Parathyroid adenoma (tissue), 2 donors: ENCODE measurements at regions not wholly inside any gene's neighbourhood (a gene's known extent, or its start where the extent isn't known, plus 50 kb on each side); places are given as distances from the start of the nearest gene placed in this dataset.

Experiments used
- H2AFZ ChIP-seq: fragments of 300-600 bp; sonication (generic); one replicate; pipeline ENCODE4 v1.7.0; 2017; ENCODE audit warnings: antibody characterized with exemption, mild to moderate bottlenecking
- H3K27ac ChIP-seq: fragments of 300-600 bp; sonication (generic); one replicate; pipeline ENCODE4 v1.7.0; 2017
- H3K27me3 ChIP-seq: fragments of 300-600 bp; sonication (generic); one replicate; pipeline ENCODE4 v1.7.0; 2017; ENCODE audit warnings: low read length; ENCODE audit not compliant: control insufficient read depth, insufficient read depth
- H3K36me3 ChIP-seq: fragments of 300-600 bp; sonication (generic); one replicate; pipeline ENCODE4 v1.7.0; 2017; ENCODE audit warnings: low read length; ENCODE audit not compliant: control insufficient read depth, insufficient read depth
- H3K4me1 ChIP-seq: fragments of 300-600 bp; sonication (generic); one replicate; pipeline ENCODE4 v1.7.0; 2017; ENCODE audit warnings: control low read depth
- H3K4me2 ChIP-seq: fragments of 300-600 bp; sonication (generic); one replicate; pipeline ENCODE4 v1.7.0; 2017; ENCODE audit warnings: low read length
- H3K4me3 ChIP-seq: fragments of 300-600 bp; sonication (generic); one replicate; pipeline ENCODE4 v1.7.0; 2017; ENCODE audit warnings: low read depth, low read length
- H3K79me2 ChIP-seq: fragments of 300-600 bp; sonication (generic); one replicate; pipeline ENCODE4 v1.7.0; 2017; ENCODE audit warnings: control low read depth
- H3K9ac ChIP-seq: fragments of 300-600 bp; sonication (generic); one replicate; pipeline ENCODE4 v1.7.0; 2017; ENCODE audit warnings: mild to moderate bottlenecking
- H3K9me3 ChIP-seq: fragments of 300-600 bp; sonication (generic); one replicate; pipeline ENCODE4 v1.7.0; 2017; ENCODE audit warnings: low read length; ENCODE audit not compliant: control insufficient read depth
- CTCF ChIP-seq: fragments of 300-600 bp; sonication (generic); IDR thresholded peaks from one replicate; pipeline ENCODE4 v1.7.0; 2017; ENCODE audit warnings: antibody characterized with exemption, mild to moderate bottlenecking
- donor health status: primary hyperparathyroidism.

GRCh38 chr3:150309557-150309956, 98.5 kb upstream of the TSC22D2 start:
- Histone ChIP-seq H3K36me3 (no peaks in the 10 kb centered on the region), H3K9ac (no peak overlapping the region), H3K4me2 (no peak overlapping the region), H3K9me3 (no peaks in the 10 kb centered on the region), H3K4me1 (no peaks in the 10 kb centered on the region), H3K27ac (no peak overlapping the region), H3K79me2 (no peaks in the 10 kb centered on the region), H3K27me3 (no peaks in the 10 kb centered on the region), H3K4me3 (no peak overlapping the region), H2AFZ (no peak overlapping the region)
- TF ChIP-seq CTCF, result no peak

- Histone ChIP-seq H3K4me1 (no peaks in the 10 kb centered on the region), H2AFZ (no peak overlapping the region), H3K9me3 (no peaks in the 10 kb centered on the region), H3K27me3 (no peaks in the 10 kb centered on the region), H3K9ac (no peak overlapping the region), H3K79me2 (no peaks in the 10 kb centered on the region), H3K27ac (no peak overlapping the region), H3K4me2 (no peak overlapping the region), H3K4me3 (no peak overlapping the region), H3K36me3 (no peaks in the 10 kb centered on the region)
- TF ChIP-seq CTCF, result no peak
Measured at GRCh38 chr3:150309257-150309542, 98.9 kb upstream of the TSC22D2 start.

- no peak for TF ChIP-seq CTCF
- no peak overlapping the region for H3K9ac ChIP-seq
- H3K4me2 ChIP-seq, result no peak overlapping the region
- H3K4me1 ChIP-seq, result no peaks in the 10 kb centered on the region
- H2AFZ ChIP-seq, result no peak overlapping the region
- H3K27ac ChIP-seq, result no peak overlapping the region
- H3K36me3 ChIP-seq, result no peaks in the 10 kb centered on the region
- no peak overlapping the region for H3K4me3 ChIP-seq
- H3K9me3 ChIP-seq, result no peaks in the 10 kb centered on the region
- H3K27me3 ChIP-seq, result no peaks in the 10 kb centered on the region
- H3K79me2 ChIP-seq, result no peaks in the 10 kb centered on the region
Measured at GRCh38 chr3:150308481-150309256, 99.4 kb upstream of the TSC22D2 start.

GRCh38 chr3:150308037-150308319, 100.1 kb upstream of the TSC22D2 start:
- Histone ChIP-seq H3K27me3 (no peaks in the 10 kb centered on the region), H3K4me3 (no peak overlapping the region), H3K36me3 (no peaks in the 10 kb centered on the region), H2AFZ (no peak overlapping the region), H3K79me2 (no peaks in the 10 kb centered on the region), H3K4me1 (no peaks in the 10 kb centered on the region), H3K9ac (no peak overlapping the region), H3K9me3 (no peaks in the 10 kb centered on the region), H3K27ac (no peak overlapping the region), H3K4me2 (no peak overlapping the region)
- no peak for TF ChIP-seq CTCF

GRCh38 chr3:150307311-150308036, 100.6 kb upstream of the TSC22D2 start:
- no peak for TF ChIP-seq CTCF
- Histone ChIP-seq H3K4me3 (no peak overlapping the region), H3K9ac (no peak overlapping the region), H3K27ac (no peak overlapping the region), H3K4me2 (no peak overlapping the region), H3K79me2 (no peaks in the 10 kb centered on the region), H3K27me3 (no peaks in the 10 kb centered on the region), H3K4me1 (no peaks in the 10 kb centered on the region), H3K9me3 (no peaks in the 10 kb centered on the region), H3K36me3 (no peaks in the 10 kb centered on the region), H2AFZ (no peak overlapping the region)
